Vagina (tissue), 2 donors: ENCODE measurements at regions not wholly inside any gene's neighbourhood (a gene's known extent, or its start where the extent isn't known, plus 50 kb on each side); places are given as distances from the start of the nearest gene placed in this dataset.

Experiments
- DNase-seq, 2 donors: peaks; one replicate each; pipeline ENCODE4 v3.0.0-alpha.2; 2017; ENCODE audit errors: extremely low spot score in 2 of 2
- H3K27ac ChIP-seq: fragments of 200-600 bp; sonication (generic); one replicate; pipeline ENCODE4 v1.5.1; 2019
- H3K27me3 ChIP-seq: fragments of 200-600 bp; sonication (generic); one replicate; pipeline ENCODE4 v1.5.1; 2019
- H3K36me3 ChIP-seq, 2 donors: fragments of 200-600 bp; sonication (generic); one replicate each; pipeline ENCODE4 v1.5.1; 2017 to 2019
- H3K4me1 ChIP-seq: fragments of 200-600 bp; sonication (generic); one replicate; pipeline ENCODE4 v1.5.1; 2019
- H3K4me3 ChIP-seq, 2 donors: fragments of 200-600 bp; sonication (generic); 1 replicate in 1 of 2; 2 replicates in 1 of 2; pipeline ENCODE4 v1.5.1; 2016 to 2019
- H3K9me3 ChIP-seq: fragments of 200-600 bp; sonication (generic); one replicate; pipeline ENCODE4 v1.5.1; 2019
- POLR2A ChIP-seq, 2 donors: fragments of 450-650 bp; IDR thresholded peaks; one replicate each; pipeline ENCODE4 v1.6.1; 2017; ENCODE audit warnings: antibody characterized with exemption in 2 of 2, mild to moderate bottlenecking in 2 of 2, moderate library complexity in 2 of 2
- POLR2AphosphoS5 ChIP-seq, 2 donors: sonication (generic); formaldehyde crosslinking; IDR thresholded peaks; one replicate each; pipeline ENCODE4 v1.9.0; 2017; ENCODE audit warnings: antibody characterized with exemption in 2 of 2, mild to moderate bottlenecking in 2 of 2, low read depth in 1 of 2; ENCODE audit not compliant: insufficient read depth in 1 of 2
- intact Hi-C: fragments of 100-400 bp; cut with DNase I; formaldehyde crosslinking; loops from one replicate; pipeline ENCODE4 v1.15.1; 2023
- TF ChIP-seq, protein P1 (sequence below), 3 experiments: fragments of 450-650 bp in 2 of 3; fragments of 200-600 bp in 1 of 3; sonication (generic) in 1 of 3; IDR thresholded peaks; one replicate each; pipeline ENCODE4 v1.5.1; 2017 to 2019; ENCODE audit warnings: antibody characterized with exemption in 3 of 3, mild to moderate bottlenecking in 2 of 3, moderate library complexity in 2 of 3

DNA sequence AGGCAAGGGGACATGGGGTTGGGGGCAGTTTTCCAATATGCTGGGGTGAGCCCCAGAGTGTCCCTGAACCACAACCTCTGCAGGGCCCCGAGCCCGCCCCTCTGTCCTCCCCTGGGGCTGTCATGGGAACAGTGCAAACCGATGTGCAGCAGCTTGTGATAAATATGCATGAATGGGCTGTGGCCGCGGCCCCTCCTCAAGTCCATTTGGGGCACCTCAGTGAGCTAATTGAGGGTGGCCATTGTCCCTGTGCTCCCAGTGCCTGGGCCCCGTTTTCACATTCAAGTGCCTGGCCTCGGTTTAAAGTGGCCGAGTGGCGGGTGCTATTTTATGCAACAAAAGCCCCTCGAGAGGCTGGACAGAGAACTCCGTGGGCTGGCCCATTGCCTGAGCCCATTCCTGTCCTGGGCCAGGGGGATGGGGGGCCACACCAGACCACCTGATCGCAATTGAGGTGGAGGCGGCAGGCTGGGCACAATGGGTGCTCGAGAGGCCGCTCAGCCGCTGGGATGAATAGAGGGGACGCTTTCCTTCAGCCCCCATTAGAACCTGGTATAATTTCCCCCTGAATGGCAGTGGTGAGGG lies 193.7 kb downstream of the FOXD2 start:
- no peak overlapping the region for H3K4me3 ChIP-seq
- no peaks in the 10 kb centered on the region for H3K4me1 ChIP-seq
- no peaks in the 10 kb centered on the region for H3K9me3 ChIP-seq
- no peak for TF ChIP-seq POLR2AphosphoS5 (IDR thresholded peaks at IDR 0.05; ENCODE audit: insufficient read depth in 1 of 2, low read depth in 1 of 2)
- no peak for TF ChIP-seq POLR2A (IDR thresholded peaks at IDR 0.05)
- TF ChIP-seq, protein P1, sequence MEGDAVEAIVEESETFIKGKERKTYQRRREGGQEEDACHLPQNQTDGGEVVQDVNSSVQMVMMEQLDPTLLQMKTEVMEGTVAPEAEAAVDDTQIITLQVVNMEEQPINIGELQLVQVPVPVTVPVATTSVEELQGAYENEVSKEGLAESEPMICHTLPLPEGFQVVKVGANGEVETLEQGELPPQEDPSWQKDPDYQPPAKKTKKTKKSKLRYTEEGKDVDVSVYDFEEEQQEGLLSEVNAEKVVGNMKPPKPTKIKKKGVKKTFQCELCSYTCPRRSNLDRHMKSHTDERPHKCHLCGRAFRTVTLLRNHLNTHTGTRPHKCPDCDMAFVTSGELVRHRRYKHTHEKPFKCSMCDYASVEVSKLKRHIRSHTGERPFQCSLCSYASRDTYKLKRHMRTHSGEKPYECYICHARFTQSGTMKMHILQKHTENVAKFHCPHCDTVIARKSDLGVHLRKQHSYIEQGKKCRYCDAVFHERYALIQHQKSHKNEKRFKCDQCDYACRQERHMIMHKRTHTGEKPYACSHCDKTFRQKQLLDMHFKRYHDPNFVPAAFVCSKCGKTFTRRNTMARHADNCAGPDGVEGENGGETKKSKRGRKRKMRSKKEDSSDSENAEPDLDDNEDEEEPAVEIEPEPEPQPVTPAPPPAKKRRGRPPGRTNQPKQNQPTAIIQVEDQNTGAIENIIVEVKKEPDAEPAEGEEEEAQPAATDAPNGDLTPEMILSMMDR (IDR thresholded peaks at IDR 0.05), result no peak
- no peaks in the 10 kb centered on the region for H3K36me3 ChIP-seq
- H3K27me3 ChIP-seq, result no peaks in the 10 kb centered on the region
- DNase-seq, result no peak
- H3K27ac ChIP-seq, result no peak overlapping the region
- intact Hi-C loops, result no loop called here

DNA sequence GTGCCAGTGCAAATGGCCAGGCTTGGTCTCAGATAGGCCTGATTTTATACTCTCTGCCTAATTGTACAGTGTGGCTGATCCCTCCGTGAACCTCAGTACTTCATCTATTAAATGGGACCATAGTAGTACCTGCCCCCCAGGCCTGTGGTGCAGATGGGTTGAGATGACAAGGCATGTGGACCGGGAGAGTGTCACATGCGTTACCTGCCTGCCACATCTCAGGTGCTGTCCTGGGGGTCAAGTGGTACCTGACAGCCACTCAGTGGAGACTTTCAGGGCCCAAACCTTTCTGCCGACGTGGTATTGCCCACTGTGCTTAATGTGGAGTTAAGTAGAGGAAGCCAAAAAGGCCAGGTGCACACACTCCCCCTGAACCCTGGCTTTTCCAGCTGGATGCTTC lies 197.3 kb downstream of the FOXD2 start:
- H3K27me3 ChIP-seq, result no peaks in the 10 kb centered on the region
- intact Hi-C loops, result no loop called here

DNA sequence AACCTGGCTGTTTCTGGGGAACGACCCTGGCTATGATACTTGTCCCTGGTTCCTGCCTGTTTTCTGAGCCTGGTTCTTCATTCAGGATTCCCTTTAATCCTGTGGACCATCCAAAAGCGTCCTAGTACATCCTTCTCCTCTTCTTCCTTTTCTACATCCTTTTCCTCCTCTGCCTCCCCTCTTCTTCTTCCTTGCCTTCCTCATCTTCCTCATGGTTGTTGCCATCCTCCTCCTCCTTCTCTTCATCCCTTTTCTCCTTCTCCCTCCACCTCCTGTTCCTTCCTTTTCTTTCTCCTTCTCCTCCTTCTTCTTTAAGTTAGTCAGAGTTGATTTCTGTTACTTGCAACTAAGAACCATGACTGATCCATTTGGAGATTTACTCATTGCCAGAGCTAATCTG lies 197.8 kb downstream of the FOXD2 start:
- intact Hi-C loops, result no loop called here
- TF ChIP-seq POLR2A (IDR thresholded peaks at IDR 0.05) (no peak), POLR2AphosphoS5 (IDR thresholded peaks at IDR 0.05; ENCODE audit: insufficient read depth in 1 of 2, low read depth in 1 of 2) (no peak)
- TF ChIP-seq, protein P1 (IDR thresholded peaks at IDR 0.05), result no peak
- no peaks in the 10 kb centered on the region for H3K27me3 ChIP-seq

More for the DNA sequence above, 197.3 kb downstream of the FOXD2 start:
- Histone ChIP-seq H3K36me3 (no peaks in the 10 kb centered on the region), H3K4me3 (no peak overlapping the region), H3K4me1 (no peaks in the 10 kb centered on the region), H3K27ac (no peak overlapping the region), H3K9me3 (no peaks in the 10 kb centered on the region)
- no peak for DNase-seq
- no peak for TF ChIP-seq POLR2AphosphoS5 (IDR thresholded peaks at IDR 0.05; ENCODE audit: insufficient read depth in 1 of 2, low read depth in 1 of 2)
- TF ChIP-seq POLR2A (IDR thresholded peaks at IDR 0.05), result no peak
- TF ChIP-seq, protein P1 (IDR thresholded peaks at IDR 0.05), result no peak

DNA sequence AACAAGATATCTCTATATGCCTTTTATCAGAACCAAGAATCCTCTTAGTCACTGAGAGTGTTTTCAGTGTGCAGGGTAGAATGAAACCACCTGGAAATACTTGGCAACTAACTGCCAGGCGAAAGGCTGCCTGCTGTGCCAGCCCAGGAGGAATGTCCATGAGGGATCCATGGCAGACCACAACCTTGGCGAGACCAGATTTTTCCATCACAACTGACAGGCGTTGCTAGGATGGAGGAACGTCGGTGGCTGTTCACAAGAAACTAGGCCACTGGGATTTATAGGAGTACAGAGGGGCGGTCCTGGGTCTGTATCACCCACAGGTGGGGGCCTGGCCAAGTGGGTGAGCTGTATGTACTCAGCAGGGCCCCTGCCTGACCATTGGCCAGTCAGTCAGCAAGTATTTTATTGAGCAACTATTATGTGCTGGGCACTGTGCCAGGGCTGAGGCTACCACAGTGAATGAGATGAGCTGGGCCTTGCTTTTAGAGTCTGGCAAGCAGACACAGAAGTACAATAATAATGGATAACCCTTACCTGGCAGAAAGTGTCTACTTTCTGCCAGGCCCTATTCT lies 199.4 kb downstream of the FOXD2 start:
- Histone ChIP-seq H3K4me1 (no peaks in the 10 kb centered on the region), H3K36me3 (no peaks in the 10 kb centered on the region), H3K4me3 (no peak overlapping the region), H3K9me3 (no peaks in the 10 kb centered on the region), H3K27me3 (no peaks in the 10 kb centered on the region), H3K27ac (no peak overlapping the region)
- intact Hi-C loops, result no loop called here
- TF ChIP-seq POLR2A (IDR thresholded peaks at IDR 0.05) (no peak), POLR2AphosphoS5 (IDR thresholded peaks at IDR 0.05; ENCODE audit: insufficient read depth in 1 of 2, low read depth in 1 of 2) (no peak)
- TF ChIP-seq, protein P1 (IDR thresholded peaks at IDR 0.05), result no peak
- DNase-seq, result no peak

More for the DNA sequence above, 197.8 kb downstream of the FOXD2 start:
- Histone ChIP-seq H3K4me1 (no peaks in the 10 kb centered on the region), H3K4me3 (no peak overlapping the region), H3K27ac (no peak overlapping the region), H3K36me3 (no peaks in the 10 kb centered on the region), H3K9me3 (no peaks in the 10 kb centered on the region)
- no peak for DNase-seq

DNA sequence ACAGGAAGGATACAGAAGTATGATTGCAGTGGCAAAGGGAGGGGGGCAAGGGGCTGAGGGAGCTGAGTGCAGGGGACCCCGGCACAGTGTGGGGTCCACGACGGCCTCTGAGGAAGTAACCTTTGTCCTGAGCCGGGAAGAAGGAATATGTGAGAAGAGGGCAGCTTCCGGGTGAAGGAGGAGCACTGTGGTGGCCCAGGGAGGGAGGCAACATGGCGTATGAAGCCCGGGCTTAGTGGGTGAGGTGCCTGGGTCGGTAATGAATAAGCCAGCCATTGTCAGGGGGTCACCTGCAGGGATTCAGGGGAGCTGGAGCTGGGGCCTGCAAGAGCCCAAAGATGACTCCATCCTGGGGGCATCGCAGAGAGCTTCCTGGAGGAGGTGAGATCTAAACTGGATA lies 200.4 kb downstream of the FOXD2 start:
- no peak for DNase-seq
- TF ChIP-seq POLR2AphosphoS5 (IDR thresholded peaks at IDR 0.05; ENCODE audit: insufficient read depth in 1 of 2, low read depth in 1 of 2), result no peak
- TF ChIP-seq, protein P1 (IDR thresholded peaks at IDR 0.05), result no peak
- no peak for TF ChIP-seq POLR2A (IDR thresholded peaks at IDR 0.05)

More for the DNA sequence above, 200.4 kb downstream of the FOXD2 start:
- Histone ChIP-seq H3K4me3 (no peak overlapping the region), H3K27me3 (no peaks in the 10 kb centered on the region), H3K27ac (no peak overlapping the region), H3K9me3 (no peaks in the 10 kb centered on the region), H3K4me1 (peaks cover 5% of the 10 kb centered on the region), H3K36me3 (no peaks in the 10 kb centered on the region)
- intact Hi-C loops, result no loop called here
